SK-N-SH treated with all-trans-retinoic acid at 6 μM for 48 hours (cell line): ENCODE measurements at regions not wholly inside any gene's neighbourhood (a gene's known extent, or its start where the extent isn't known, plus 50 kb on each side); places are given as distances from the start of the nearest gene placed in this dataset.
A peak's percentile ranks its signal among the peaks of the same experiment; 100 is the strongest.

ENCODE experiments used
- ATAC-seq: fragments of 200-7000 bp; cut with Tn5 transposase; 3 replicates; pipeline ENCODE4 v1.9.1; 2020; ENCODE audit warnings: mild to moderate bottlenecking, moderate library complexity
- ARNTL ChIP-seq: fragments of 450-650 bp; formaldehyde crosslinking; IDR thresholded peaks from 2 replicates; pipeline ENCODE4 v1.5.0; 2020; ENCODE audit warnings: low read depth, mild to moderate bottlenecking, moderate library complexity, borderline replicate concordance
- BACH2 ChIP-seq: fragments of 250-450 bp; sonication (Bioruptor Pico); IDR thresholded peaks from 2 replicates; pipeline ENCODE4 v1.9.0; 2021; ENCODE audit warnings: mild to moderate bottlenecking, borderline replicate concordance
- CREB5 ChIP-seq: fragments of 250-450 bp; sonication (Bioruptor Pico); IDR thresholded peaks from 2 replicates; pipeline ENCODE4 v1.5.1; 2020; ENCODE audit warnings: low read depth, mild to moderate bottlenecking, moderate library complexity
- CSDC2 ChIP-seq: fragments of 250-450 bp; sonication (Bioruptor Pico); IDR thresholded peaks from 2 replicates; pipeline ENCODE4 v1.5.0; 2020; ENCODE audit warnings: mild to moderate bottlenecking, moderate library complexity
- CSRNP3 ChIP-seq: fragments of 250-450 bp; sonication (Bioruptor Pico); IDR thresholded peaks from 2 replicates; pipeline ENCODE4 v1.5.1; 2021; ENCODE audit warnings: mild to moderate bottlenecking, moderate library complexity
- GLIS3 ChIP-seq: fragments of 250-450 bp; sonication (Bioruptor Pico); IDR thresholded peaks from 2 replicates; pipeline ENCODE4 v1.5.0; 2020; ENCODE audit warnings: mild to moderate bottlenecking, moderate library complexity
- ISL1 ChIP-seq: fragments of 250-450 bp; sonication (Bioruptor Pico); IDR thresholded peaks from 2 replicates; pipeline ENCODE4 v2.1.2; 2022; ENCODE audit warnings: mild to moderate bottlenecking, moderate library complexity
- OSR1 ChIP-seq: fragments of 250-450 bp; sonication (Bioruptor Pico); IDR thresholded peaks from 2 replicates; pipeline ENCODE4 v1.8.0; 2022; ENCODE audit warnings: moderate library complexity, mild to moderate bottlenecking, inconsistent platforms
- POU6F1 ChIP-seq: fragments of 250-450 bp; sonication (Bioruptor Pico); IDR thresholded peaks from 2 replicates; pipeline ENCODE4 v1.8.0; 2021; ENCODE audit warnings: low read depth, mild to moderate bottlenecking, moderate library complexity, borderline replicate concordance
- PPARA ChIP-seq: fragments of 250-450 bp; sonication (Bioruptor Pico); IDR thresholded peaks from 2 replicates; pipeline ENCODE4 v1.5.0; 2020; ENCODE audit warnings: mild to moderate bottlenecking, borderline replicate concordance
- RARB ChIP-seq: fragments of 250-450 bp; sonication (Bioruptor Pico); IDR thresholded peaks from 2 replicates; pipeline ENCODE4 v1.8.0; 2021; ENCODE audit warnings: mild to moderate bottlenecking, moderate library complexity
- SNAI2 ChIP-seq: fragments of 250-450 bp; sonication (Bioruptor Pico); IDR thresholded peaks from 2 replicates; pipeline ENCODE4 v1.5.0; 2020; ENCODE audit warnings: mild to moderate bottlenecking, moderate library complexity
- TCF4 ChIP-seq: fragments of 250-450 bp; sonication (Bioruptor Pico); IDR thresholded peaks from 2 replicates; pipeline ENCODE4 v1.8.0; 2021; ENCODE audit warnings: mild to moderate bottlenecking, moderate library complexity, borderline replicate concordance
- TOX ChIP-seq: fragments of 250-450 bp; sonication (Bioruptor Pico); IDR thresholded peaks from 2 replicates; pipeline ENCODE4 v1.8.0; 2021; ENCODE audit warnings: mild to moderate bottlenecking, moderate library complexity, borderline replicate concordance
- ZC3H10 ChIP-seq: fragments of 250-450 bp; sonication (Bioruptor Pico); IDR thresholded peaks from 2 replicates; pipeline ENCODE4 v1.5.1; 2021; ENCODE audit warnings: mild to moderate bottlenecking, moderate library complexity
- ZFP3 ChIP-seq: fragments of 250-450 bp; sonication (Bioruptor Pico); IDR thresholded peaks from 2 replicates; pipeline ENCODE4 v1.5.0; 2020; ENCODE audit warnings: mild to moderate bottlenecking, moderate library complexity
- ZFP30 ChIP-seq: fragments of 450-650 bp; formaldehyde crosslinking; IDR thresholded peaks from 2 replicates; pipeline ENCODE4 v1.5.0; 2022; ENCODE audit warnings: mild to moderate bottlenecking, moderate library complexity
- ZNF565 ChIP-seq: fragments of 450-650 bp; formaldehyde crosslinking; conservative IDR thresholded peaks from 2 replicates; pipeline ENCODE4 v1.5.0; 2020; ENCODE audit warnings: low read depth, mild to moderate bottlenecking, moderate library complexity
- ZNF8 ChIP-seq: fragments of 450-650 bp; formaldehyde crosslinking; IDR thresholded peaks from 2 replicates; pipeline ENCODE4 v1.5.0; 2020; ENCODE audit warnings: mild to moderate bottlenecking, moderate library complexity
- TF ChIP-seq, protein P1 (sequence below): fragments of 250-450 bp; sonication (Bioruptor Pico); IDR thresholded peaks from 2 replicates; pipeline ENCODE4 v1.8.0; 2020; ENCODE audit warnings: mild to moderate bottlenecking, moderate library complexity, borderline replicate concordance
- TF ChIP-seq, protein P2 (sequence below): fragments of 250-450 bp; sonication (Bioruptor Pico); IDR thresholded peaks from 2 replicates; pipeline ENCODE4 v1.5.0; 2020; ENCODE audit warnings: mild to moderate bottlenecking, moderate library complexity

GRCh38 chr12:91777268-91777992 is 368.2 kb downstream of the BTG1 start:
- TF ChIP-seq BACH2 (CRISPR knock-in tag), result no peak
- 0 out of 2 replicates have a peak, but pooled peaks have one; percentile 38 for TF ChIP-seq ISL1
- TF ChIP-seq ZFP30 (CRISPR knock-in tag), result no peak
- TF ChIP-seq TCF4, result no peak
- TF ChIP-seq TOX (CRISPR knock-in tag), result no peak
- no peak for ATAC-seq

GRCh38 chr12:91774434-91774921 is 371.2 kb downstream of the BTG1 start:
- TF ChIP-seq, protein P1, sequence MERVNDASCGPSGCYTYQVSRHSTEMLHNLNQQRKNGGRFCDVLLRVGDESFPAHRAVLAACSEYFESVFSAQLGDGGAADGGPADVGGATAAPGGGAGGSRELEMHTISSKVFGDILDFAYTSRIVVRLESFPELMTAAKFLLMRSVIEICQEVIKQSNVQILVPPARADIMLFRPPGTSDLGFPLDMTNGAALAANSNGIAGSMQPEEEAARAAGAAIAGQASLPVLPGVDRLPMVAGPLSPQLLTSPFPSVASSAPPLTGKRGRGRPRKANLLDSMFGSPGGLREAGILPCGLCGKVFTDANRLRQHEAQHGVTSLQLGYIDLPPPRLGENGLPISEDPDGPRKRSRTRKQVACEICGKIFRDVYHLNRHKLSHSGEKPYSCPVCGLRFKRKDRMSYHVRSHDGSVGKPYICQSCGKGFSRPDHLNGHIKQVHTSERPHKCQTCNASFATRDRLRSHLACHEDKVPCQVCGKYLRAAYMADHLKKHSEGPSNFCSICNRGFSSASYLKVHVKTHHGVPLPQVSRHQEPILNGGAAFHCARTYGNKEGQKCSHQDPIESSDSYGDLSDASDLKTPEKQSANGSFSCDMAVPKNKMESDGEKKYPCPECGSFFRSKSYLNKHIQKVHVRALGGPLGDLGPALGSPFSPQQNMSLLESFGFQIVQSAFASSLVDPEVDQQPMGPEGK (CRISPR knock-in tag), result no peak
- TF ChIP-seq ZFP30 (CRISPR knock-in tag), result no peak
- TF ChIP-seq BACH2 (CRISPR knock-in tag), result no peak
- TF ChIP-seq ZNF565, result no peak
- TF ChIP-seq SNAI2, result no peak
- peak; percentile 75 for TF ChIP-seq ISL1
- ATAC-seq, result peak; percentile 53

DNA sequence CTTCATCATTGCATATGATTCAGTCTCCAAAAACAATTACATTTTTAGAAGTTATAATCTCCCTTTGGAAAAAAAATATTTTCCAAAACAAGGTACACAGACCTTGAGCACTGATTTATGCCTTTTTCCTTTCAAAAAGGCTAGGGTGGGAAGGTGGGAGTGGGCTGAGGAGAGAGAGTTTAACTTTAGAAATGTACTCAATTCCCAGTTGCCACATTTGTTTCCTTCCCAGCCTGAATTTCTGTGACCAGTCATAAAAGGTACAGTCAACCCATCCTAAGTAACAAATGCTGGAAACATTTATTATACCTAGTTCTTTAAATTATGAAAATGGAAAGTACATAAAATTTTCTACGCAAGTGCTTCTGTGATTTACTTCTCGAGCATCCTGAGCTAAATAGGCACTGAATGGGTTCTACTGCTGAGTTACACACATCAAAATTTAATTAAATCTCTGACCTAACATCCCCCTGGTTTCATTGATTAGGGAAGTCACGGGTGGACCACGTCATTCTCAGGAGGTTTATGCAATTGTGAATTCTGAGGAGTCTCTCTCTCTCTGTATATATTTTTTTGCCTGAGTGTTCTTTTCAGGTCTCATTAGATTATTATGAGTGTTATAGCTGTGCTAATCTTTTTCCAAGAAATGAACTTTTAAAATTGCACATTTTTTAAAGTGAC is 371.8 kb downstream of the BTG1 start:
- ATAC-seq, result no peak

More for the DNA sequence above, 371.8 kb downstream of the BTG1 start:
- TF ChIP-seq CREB5 (CRISPR knock-in tag) (no peak), POU6F1 (CRISPR knock-in tag) (no peak), ZFP3 (CRISPR knock-in tag) (no peak), BACH2 (CRISPR knock-in tag) (no peak), ZC3H10 (CRISPR knock-in tag) (no peak), CSRNP3 (CRISPR knock-in tag) (no peak), ZNF565 (no peak), SNAI2 (no peak), ZNF8 (CRISPR knock-in tag) (no peak), PPARA (no peak), ARNTL (no peak), CSDC2 (CRISPR knock-in tag) (no peak), ISL1 (no peak), TCF4 (no peak), RARB (CRISPR knock-in tag) (no peak), GLIS3 (no peak), OSR1 (no peak)
- TF ChIP-seq, protein P1 (CRISPR knock-in tag), result no peak
- TF ChIP-seq, protein P2, sequence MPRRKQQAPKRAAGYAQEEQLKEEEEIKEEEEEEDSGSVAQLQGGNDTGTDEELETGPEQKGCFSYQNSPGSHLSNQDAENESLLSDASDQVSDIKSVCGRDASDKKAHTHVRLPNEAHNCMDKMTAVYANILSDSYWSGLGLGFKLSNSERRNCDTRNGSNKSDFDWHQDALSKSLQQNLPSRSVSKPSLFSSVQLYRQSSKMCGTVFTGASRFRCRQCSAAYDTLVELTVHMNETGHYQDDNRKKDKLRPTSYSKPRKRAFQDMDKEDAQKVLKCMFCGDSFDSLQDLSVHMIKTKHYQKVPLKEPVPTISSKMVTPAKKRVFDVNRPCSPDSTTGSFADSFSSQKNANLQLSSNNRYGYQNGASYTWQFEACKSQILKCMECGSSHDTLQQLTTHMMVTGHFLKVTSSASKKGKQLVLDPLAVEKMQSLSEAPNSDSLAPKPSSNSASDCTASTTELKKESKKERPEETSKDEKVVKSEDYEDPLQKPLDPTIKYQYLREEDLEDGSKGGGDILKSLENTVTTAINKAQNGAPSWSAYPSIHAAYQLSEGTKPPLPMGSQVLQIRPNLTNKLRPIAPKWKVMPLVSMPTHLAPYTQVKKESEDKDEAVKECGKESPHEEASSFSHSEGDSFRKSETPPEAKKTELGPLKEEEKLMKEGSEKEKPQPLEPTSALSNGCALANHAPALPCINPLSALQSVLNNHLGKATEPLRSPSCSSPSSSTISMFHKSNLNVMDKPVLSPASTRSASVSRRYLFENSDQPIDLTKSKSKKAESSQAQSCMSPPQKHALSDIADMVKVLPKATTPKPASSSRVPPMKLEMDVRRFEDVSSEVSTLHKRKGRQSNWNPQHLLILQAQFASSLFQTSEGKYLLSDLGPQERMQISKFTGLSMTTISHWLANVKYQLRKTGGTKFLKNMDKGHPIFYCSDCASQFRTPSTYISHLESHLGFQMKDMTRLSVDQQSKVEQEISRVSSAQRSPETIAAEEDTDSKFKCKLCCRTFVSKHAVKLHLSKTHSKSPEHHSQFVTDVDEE (CRISPR knock-in tag), result no peak
